MM.1S (cell line): ENCODE measurements at regions not wholly inside any gene's neighbourhood (a gene's known extent, or its start where the extent isn't known, plus 50 kb on each side); places are given as distances from the start of the nearest gene placed in this dataset.

ENCODE experiments used
- CTCF ChIP-seq: fragments of 300-600 bp; sonication (generic); IDR thresholded peaks from 2 replicates; pipeline ENCODE4 v1.5.1; 2016; ENCODE audit warnings: antibody characterized with exemption, low read length, mixed read lengths
- EZH2 ChIP-seq: fragments of 300-600 bp; sonication (generic); optimal IDR thresholded peaks from 2 replicates; pipeline ENCODE3; 2017; ENCODE audit warnings: low read depth, mild to moderate bottlenecking, antibody characterized with exemption, low read length, mixed read lengths
- EZH2phosphoT487 ChIP-seq: fragments of 300-600 bp; sonication (generic); IDR thresholded peaks from 2 replicates; pipeline ENCODE4 v1.6.1; 2018; ENCODE audit warnings: antibody characterized with exemption, low read length

- TF ChIP-seq CTCF (no peak), EZH2phosphoT487 (no peak), EZH2 (no peak)
Observed at GRCh38 chr7:54946764-54947163, 72.1 kb upstream of the EGFR start.
